HG03060 (cell line): ENCODE measurements at regions not wholly inside any gene's neighbourhood (a gene's known extent, or its start where the extent isn't known, plus 50 kb on each side); places are given as distances from the start of the nearest gene placed in this dataset.
"Not testable (repeated sequence)": the region's sequence is repeated elsewhere in the genome, so short reads cannot be mapped to it uniquely, and the experiment has no call there.

Experiments
- ATAC-seq: cut with Tn5 transposase; IDR thresholded peaks from one replicate; pipeline ENCODE4 v1.9.1; 2021; ENCODE audit warnings: low read depth, moderate number of reproducible peaks; ENCODE audit not compliant: unreplicated experiment

GRCh38 chr13:65965501-65965900 lies 1264.6 kb downstream of the PCDH9 start:
- no peak for ATAC-seq

GRCh38 chr13:65964672-65965071 lies 1265.5 kb downstream of the PCDH9 start:
- ATAC-seq = no peak

GRCh38 chr13:65959305-65959704 lies 1270.8 kb downstream of the PCDH9 start:
- ATAC-seq = no peak

GRCh38 chr13:65946387-65946786 lies 1283.7 kb downstream of the PCDH9 start:
- ATAC-seq = no peak

- no peak for ATAC-seq
Measured at GRCh38 chr13:65943708-65944107, 1286.4 kb downstream of the PCDH9 start.

- no peak for ATAC-seq
Measured at GRCh38 chr13:65943024-65943423, 1287.1 kb downstream of the PCDH9 start.

- no peak for ATAC-seq
Measured at GRCh38 chr13:65940720-65941119, 1289.4 kb downstream of the PCDH9 start.

GRCh38 chr13:65937251-65937650 lies 1292.9 kb downstream of the PCDH9 start:
- ATAC-seq = no peak

- no peak for ATAC-seq
Measured at GRCh38 chr13:65936249-65936648, 1293.9 kb downstream of the PCDH9 start.

GRCh38 chr13:65932587-65933239 lies 1297.4 kb downstream of the PCDH9 start:
- no peak for ATAC-seq

GRCh38 chr13:65932013-65932412 lies 1298.1 kb downstream of the PCDH9 start:
- ATAC-seq = no peak

- no peak for ATAC-seq
Measured at GRCh38 chr13:65929436-65929835, 1300.7 kb downstream of the PCDH9 start.

- no peak for ATAC-seq
Measured at GRCh38 chr13:65926750-65927171, 1303.4 kb downstream of the PCDH9 start.

GRCh38 chr13:65922846-65923245 lies 1307.3 kb downstream of the PCDH9 start:
- ATAC-seq = not testable (repeated sequence)

- no peak for ATAC-seq
Measured at GRCh38 chr13:65921933-65922332, 1308.2 kb downstream of the PCDH9 start.

- no peak for ATAC-seq
Measured at GRCh38 chr13:65917731-65918130, 1312.4 kb downstream of the PCDH9 start.

- no peak for ATAC-seq
Measured at GRCh38 chr13:65915195-65915594, 1314.9 kb downstream of the PCDH9 start.

- no peak for ATAC-seq
Measured at GRCh38 chr13:65914716-65915115, 1315.4 kb downstream of the PCDH9 start.

- no peak for ATAC-seq
Measured at GRCh38 chr13:65913173-65913572, 1317.0 kb downstream of the PCDH9 start.

- ATAC-seq = no peak
Measured at GRCh38 chr13:65912516-65912915, 1317.6 kb downstream of the PCDH9 start.

- no peak for ATAC-seq
Measured at GRCh38 chr13:65911546-65912193, 1318.5 kb downstream of the PCDH9 start.

- ATAC-seq = no peak
Measured at GRCh38 chr13:65909501-65909900, 1320.6 kb downstream of the PCDH9 start.
